ENCODE measurements at regions not wholly inside any gene's neighbourhood (a gene's known extent, or its start where the extent isn't known, plus 50 kb on each side); places are given as distances from the start of the nearest gene placed in this dataset.

GRCh38 chr2:234134496-234134895 lies 84.0 kb downstream of the SPP2 start:
- Histone ChIP-seq H3K9me3 (ENCODE audit: insufficient read depth, low read depth, low read length) (no peaks in the 10 kb centered on the region), H3K4me2 (ENCODE audit: low read depth, low read length, poor library complexity, severe bottlenecking) (no peak overlapping the region), H3K4me3 (ENCODE audit: low read length, poor library complexity, severe bottlenecking) (no peak overlapping the region)

GRCh38 chr2:234133004-234133403 lies 82.5 kb downstream of the SPP2 start:
- no peaks in the 10 kb centered on the region for H3K9me2 ChIP-seq (replicated peaks; ENCODE audit: low read depth, low read length)
- H3K79me2 ChIP-seq (ENCODE audit: insufficient read depth, low read length): no peaks in the 10 kb centered on the region
- TF ChIP-seq EZH2phosphoT487 (IDR thresholded peaks at IDR 0.05; ENCODE audit: borderline replicate concordance): no peak
- TF ChIP-seq CTCF (conservative IDR thresholded peaks at IDR 0.05; ENCODE audit: low read length): no peak
- no peaks in the 10 kb centered on the region for H3K27me3 ChIP-seq (ENCODE audit: insufficient read depth, low read length, poor library complexity, severe bottlenecking)
- H3K4me3 ChIP-seq (ENCODE audit: low read length, poor library complexity, severe bottlenecking): no peak overlapping the region
- no peak overlapping the region for H3K9ac ChIP-seq (ENCODE audit: low read depth, low read length, poor library complexity, severe bottlenecking)
- H3K4me1 ChIP-seq (ENCODE audit: insufficient read depth, low read length, poor library complexity, severe bottlenecking): no peaks in the 10 kb centered on the region
- H3K36me3 ChIP-seq (ENCODE audit: insufficient read depth, low read length): no peaks in the 10 kb centered on the region
- H3F3A ChIP-seq (ENCODE audit: low read depth): no peaks in the 10 kb centered on the region
- no peaks in the 10 kb centered on the region for H4K20me1 ChIP-seq (ENCODE audit: insufficient read depth, low read length, poor library complexity, severe bottlenecking)
- H3K9me3 ChIP-seq (ENCODE audit: insufficient read depth, low read depth, low read length): no peaks in the 10 kb centered on the region
- H2AFZ ChIP-seq (ENCODE audit: low read length): no peak overlapping the region
- H3K4me2 ChIP-seq (ENCODE audit: low read depth, low read length, poor library complexity, severe bottlenecking): no peak overlapping the region

More at GRCh38 chr2:234134496-234134895, 84.0 kb downstream of the SPP2 start:
- TF ChIP-seq CTCF (conservative IDR thresholded peaks at IDR 0.05; ENCODE audit: low read length): no peak
- no peak for TF ChIP-seq EZH2phosphoT487 (IDR thresholded peaks at IDR 0.05; ENCODE audit: borderline replicate concordance)
- H3K79me2 ChIP-seq (ENCODE audit: insufficient read depth, low read length): no peaks in the 10 kb centered on the region
- no peaks in the 10 kb centered on the region for H3K27me3 ChIP-seq (ENCODE audit: insufficient read depth, low read length, poor library complexity, severe bottlenecking)
- no peak overlapping the region for H3K9ac ChIP-seq (ENCODE audit: low read depth, low read length, poor library complexity, severe bottlenecking)
- no peaks in the 10 kb centered on the region for H3K9me2 ChIP-seq (replicated peaks; ENCODE audit: low read depth, low read length)
- no peaks in the 10 kb centered on the region for H4K20me1 ChIP-seq (ENCODE audit: insufficient read depth, low read length, poor library complexity, severe bottlenecking)
- no peak overlapping the region for H2AFZ ChIP-seq (ENCODE audit: low read length)
- no peaks in the 10 kb centered on the region for H3F3A ChIP-seq (ENCODE audit: low read depth)
- H3K4me1 ChIP-seq (ENCODE audit: insufficient read depth, low read length, poor library complexity, severe bottlenecking): no peaks in the 10 kb centered on the region
- H3K36me3 ChIP-seq (ENCODE audit: insufficient read depth, low read length): no peaks in the 10 kb centered on the region

GRCh38 chr2:234130777-234131181 lies 80.3 kb downstream of the SPP2 start:
- TF ChIP-seq EZH2phosphoT487 (IDR thresholded peaks at IDR 0.05; ENCODE audit: borderline replicate concordance): no peak
- TF ChIP-seq CTCF (conservative IDR thresholded peaks at IDR 0.05; ENCODE audit: low read length): no peak
- Histone ChIP-seq H3K9ac (ENCODE audit: low read depth, low read length, poor library complexity, severe bottlenecking) (no peak overlapping the region), H3K9me2 (replicated peaks; ENCODE audit: low read depth, low read length) (no peaks in the 10 kb centered on the region), H3K4me1 (ENCODE audit: insufficient read depth, low read length, poor library complexity, severe bottlenecking) (no peaks in the 10 kb centered on the region), H3K4me2 (ENCODE audit: low read depth, low read length, poor library complexity, severe bottlenecking) (no peak overlapping the region), H2AFZ (ENCODE audit: low read length) (no peak overlapping the region), H3K4me3 (ENCODE audit: low read length, poor library complexity, severe bottlenecking) (no peak overlapping the region), H3K79me2 (ENCODE audit: insufficient read depth, low read length) (no peaks in the 10 kb centered on the region), H3K27me3 (ENCODE audit: insufficient read depth, low read length, poor library complexity, severe bottlenecking) (no peaks in the 10 kb centered on the region), H3K36me3 (ENCODE audit: insufficient read depth, low read length) (no peaks in the 10 kb centered on the region), H4K20me1 (ENCODE audit: insufficient read depth, low read length, poor library complexity, severe bottlenecking) (no peaks in the 10 kb centered on the region), H3F3A (ENCODE audit: low read depth) (no peaks in the 10 kb centered on the region), H3K9me3 (ENCODE audit: insufficient read depth, low read depth, low read length) (no peaks in the 10 kb centered on the region)

Measured in Loucy (cell line).